ENCODE measurements at regions not wholly inside any gene's neighbourhood (a gene's known extent, or its start where the extent isn't known, plus 50 kb on each side); places are given as distances from the start of the nearest gene placed in this dataset.

DNA sequence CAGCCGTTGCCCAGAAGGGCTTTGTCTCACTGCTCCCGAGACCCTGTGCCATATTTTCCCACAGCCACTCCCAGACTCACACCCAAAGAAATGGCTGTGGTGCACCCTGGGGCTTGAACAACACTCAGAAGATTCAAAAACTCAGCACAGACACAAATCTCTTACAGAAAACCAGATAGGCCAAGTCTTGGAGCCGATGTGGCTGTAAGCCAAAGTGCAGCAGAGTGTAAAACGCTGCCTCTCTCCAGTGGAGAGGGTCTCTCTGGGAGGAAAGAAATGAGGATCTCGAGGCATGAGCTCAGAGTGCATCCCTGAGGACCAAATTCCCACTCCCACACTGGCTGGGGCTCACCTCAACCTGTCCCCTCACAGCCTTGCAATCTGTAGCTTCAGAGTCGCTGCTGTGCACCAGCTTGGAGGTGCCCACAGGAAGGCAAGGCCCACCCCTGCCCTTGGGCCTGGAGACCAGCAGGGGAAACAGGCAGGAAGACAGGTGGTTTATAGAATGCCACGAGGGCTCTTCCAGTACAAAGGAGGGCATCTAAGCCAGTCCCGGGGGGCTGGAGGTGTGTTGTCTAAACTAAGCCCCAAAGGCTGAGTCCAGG lies 171.3 kb upstream of the AJAP1 start:
- Histone ChIP-seq H2AFZ (ENCODE audit: low read depth, low read length) (no peak overlapping the region), H3K27ac (ENCODE audit: low read depth, low read length) (no peak overlapping the region), H3K4me1 (ENCODE audit: insufficient read depth, low read length) (no peaks in the 10 kb centered on the region), H3K79me2 (ENCODE audit: insufficient read depth, low read length) (no peaks in the 10 kb centered on the region), H3K4me3 (ENCODE audit: insufficient read depth, low read depth, low read length) (no peak overlapping the region), H3K9me3 (ENCODE audit: insufficient read depth, low read depth, low read length) (peaks cover 7% of the 10 kb centered on the region), H3K4me2 (ENCODE audit: low read length) (no peak overlapping the region), H4K20me1 (ENCODE audit: insufficient read depth, low read length) (no peaks in the 10 kb centered on the region), H3K27me3 (ENCODE audit: insufficient read depth, low read length) (no peaks in the 10 kb centered on the region), H3K36me3 (ENCODE audit: insufficient read depth, low read length) (no peaks in the 10 kb centered on the region), H3K9ac (ENCODE audit: low read length) (no peak overlapping the region)
- Mint-ChIP-seq H3K27ac (ENCODE audit: unreplicated experiment) (no peak overlapping the region), H3K36me3 (ENCODE audit: low read depth, unreplicated experiment) (no peaks in the 10 kb centered on the region), H3K4me3 (ENCODE audit: unreplicated experiment) (no peak overlapping the region), H3K9me3 (ENCODE audit: unreplicated experiment) (peaks cover 4% of the 10 kb centered on the region), H3K27me3 (ENCODE audit: low read depth, unreplicated experiment) (peaks cover 4% of the 10 kb centered on the region), H3K4me1 (ENCODE audit: low read depth, unreplicated experiment) (no peaks in the 10 kb centered on the region)
- FAIRE-seq (no peak), DNase-seq (ENCODE audit: low read depth) (no peak)
- TF ChIP-seq, protein P1, sequence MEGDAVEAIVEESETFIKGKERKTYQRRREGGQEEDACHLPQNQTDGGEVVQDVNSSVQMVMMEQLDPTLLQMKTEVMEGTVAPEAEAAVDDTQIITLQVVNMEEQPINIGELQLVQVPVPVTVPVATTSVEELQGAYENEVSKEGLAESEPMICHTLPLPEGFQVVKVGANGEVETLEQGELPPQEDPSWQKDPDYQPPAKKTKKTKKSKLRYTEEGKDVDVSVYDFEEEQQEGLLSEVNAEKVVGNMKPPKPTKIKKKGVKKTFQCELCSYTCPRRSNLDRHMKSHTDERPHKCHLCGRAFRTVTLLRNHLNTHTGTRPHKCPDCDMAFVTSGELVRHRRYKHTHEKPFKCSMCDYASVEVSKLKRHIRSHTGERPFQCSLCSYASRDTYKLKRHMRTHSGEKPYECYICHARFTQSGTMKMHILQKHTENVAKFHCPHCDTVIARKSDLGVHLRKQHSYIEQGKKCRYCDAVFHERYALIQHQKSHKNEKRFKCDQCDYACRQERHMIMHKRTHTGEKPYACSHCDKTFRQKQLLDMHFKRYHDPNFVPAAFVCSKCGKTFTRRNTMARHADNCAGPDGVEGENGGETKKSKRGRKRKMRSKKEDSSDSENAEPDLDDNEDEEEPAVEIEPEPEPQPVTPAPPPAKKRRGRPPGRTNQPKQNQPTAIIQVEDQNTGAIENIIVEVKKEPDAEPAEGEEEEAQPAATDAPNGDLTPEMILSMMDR (IDR thresholded peaks at IDR 0.05; ENCODE audit: insufficient read depth, low read depth, low read length): no peak
- TF ChIP-seq EZH2 (IDR thresholded peaks at IDR 0.05; ENCODE audit: insufficient read depth, low read length): no peak

DNA sequence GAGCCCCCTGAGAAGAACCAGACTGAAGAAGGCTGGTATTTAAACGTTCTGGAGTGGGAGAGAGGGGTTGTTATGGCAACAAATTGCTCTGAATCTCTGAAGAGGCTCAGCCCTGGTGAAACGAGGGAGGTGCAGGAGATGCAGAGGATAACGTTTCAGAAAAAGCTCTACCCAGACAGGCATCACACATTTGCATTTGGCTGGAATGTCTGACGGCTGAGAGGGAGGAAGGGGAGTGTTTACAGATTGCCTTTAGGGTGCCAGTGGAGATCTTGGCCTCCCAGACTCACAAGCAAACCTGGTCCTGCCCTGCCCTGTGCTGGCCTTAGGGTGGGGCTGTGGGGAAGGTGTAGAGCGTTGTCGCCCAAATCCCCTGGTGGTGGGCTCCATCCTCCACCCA lies 169.0 kb upstream of the AJAP1 start:
- no peak overlapping the region for H3K4me2 ChIP-seq (ENCODE audit: low read length)
- Mint-ChIP-seq H3K27ac (ENCODE audit: unreplicated experiment) (no peak overlapping the region), H3K9me3 (ENCODE audit: unreplicated experiment) (peaks cover 8% of the 10 kb centered on the region), H3K27me3 (ENCODE audit: low read depth, unreplicated experiment) (peaks cover 11% of the 10 kb centered on the region), H3K36me3 (ENCODE audit: low read depth, unreplicated experiment) (no peaks in the 10 kb centered on the region), H3K4me3 (ENCODE audit: unreplicated experiment) (no peak overlapping the region), H3K4me1 (ENCODE audit: low read depth, unreplicated experiment) (no peaks in the 10 kb centered on the region)
- no peak overlapping the region for H3K9ac ChIP-seq (ENCODE audit: low read length)
- H3K9me3 ChIP-seq (ENCODE audit: insufficient read depth, low read depth, low read length): peaks cover 7% of the 10 kb centered on the region
- H4K20me1 ChIP-seq (ENCODE audit: insufficient read depth, low read length): no peaks in the 10 kb centered on the region
- FAIRE-seq (no peak), DNase-seq (ENCODE audit: low read depth) (no peak)
- no peaks in the 10 kb centered on the region for H3K79me2 ChIP-seq (ENCODE audit: insufficient read depth, low read length)
- TF ChIP-seq EZH2 (IDR thresholded peaks at IDR 0.05; ENCODE audit: insufficient read depth, low read length): no peak
- TF ChIP-seq, protein P1 (IDR thresholded peaks at IDR 0.05; ENCODE audit: insufficient read depth, low read depth, low read length): no peak
- no peaks in the 10 kb centered on the region for H3K36me3 ChIP-seq (ENCODE audit: insufficient read depth, low read length)
- no peak overlapping the region for H3K27ac ChIP-seq (ENCODE audit: low read depth, low read length)
- no peak overlapping the region for H3K4me3 ChIP-seq (ENCODE audit: insufficient read depth, low read depth, low read length)
- no peak overlapping the region for H2AFZ ChIP-seq (ENCODE audit: low read depth, low read length)
- no peaks in the 10 kb centered on the region for H3K4me1 ChIP-seq (ENCODE audit: insufficient read depth, low read length)
- H3K27me3 ChIP-seq (ENCODE audit: insufficient read depth, low read length): no peaks in the 10 kb centered on the region

DNA sequence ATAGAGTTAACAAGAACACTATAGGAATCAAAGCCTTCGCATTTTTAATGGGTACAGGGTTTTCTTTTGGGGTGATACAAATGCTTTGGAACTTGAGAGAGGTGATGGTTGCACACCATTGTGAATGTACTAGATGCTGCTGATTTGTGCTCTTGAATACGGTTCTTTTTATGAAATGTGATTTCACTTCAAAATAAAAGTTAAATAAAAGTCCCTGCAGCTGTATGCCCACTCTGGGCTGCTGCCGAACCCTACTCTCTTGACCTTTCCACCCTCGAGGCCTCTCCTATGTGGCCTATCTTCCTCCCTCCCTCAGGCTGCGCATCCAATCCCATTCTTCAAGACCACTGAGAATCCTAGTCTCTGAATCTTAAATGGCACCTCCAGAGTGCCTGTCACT lies 168.5 kb upstream of the AJAP1 start:
- H3K4me1 ChIP-seq (ENCODE audit: insufficient read depth, low read length): no peaks in the 10 kb centered on the region
- no peaks in the 10 kb centered on the region for H3K36me3 ChIP-seq (ENCODE audit: insufficient read depth, low read length)
- no peak overlapping the region for H3K27ac Mint-ChIP-seq (ENCODE audit: unreplicated experiment)
- TF ChIP-seq EZH2 (IDR thresholded peaks at IDR 0.05; ENCODE audit: insufficient read depth, low read length): no peak
- TF ChIP-seq, protein P1 (IDR thresholded peaks at IDR 0.05; ENCODE audit: insufficient read depth, low read depth, low read length): no peak
- H3K4me3 ChIP-seq (ENCODE audit: insufficient read depth, low read depth, low read length): no peak overlapping the region
- no peak for FAIRE-seq
- no peak overlapping the region for H3K4me2 ChIP-seq (ENCODE audit: low read length)
- no peaks in the 10 kb centered on the region for H3K36me3 Mint-ChIP-seq (ENCODE audit: low read depth, unreplicated experiment)
- H3K9me3 ChIP-seq (ENCODE audit: insufficient read depth, low read depth, low read length): peaks cover 7% of the 10 kb centered on the region
- no peaks in the 10 kb centered on the region for H3K27me3 ChIP-seq (ENCODE audit: insufficient read depth, low read length)
- H4K20me1 ChIP-seq (ENCODE audit: insufficient read depth, low read length): no peaks in the 10 kb centered on the region
- no peaks in the 10 kb centered on the region for H3K4me1 Mint-ChIP-seq (ENCODE audit: low read depth, unreplicated experiment)
- peaks cover 8% of the 10 kb centered on the region for H3K9me3 Mint-ChIP-seq (ENCODE audit: unreplicated experiment)
- H3K79me2 ChIP-seq (ENCODE audit: insufficient read depth, low read length): no peaks in the 10 kb centered on the region
- peaks cover 11% of the 10 kb centered on the region for H3K27me3 Mint-ChIP-seq (ENCODE audit: low read depth, unreplicated experiment)
- no peak overlapping the region for H3K4me3 Mint-ChIP-seq (ENCODE audit: unreplicated experiment)
- no peak overlapping the region for H2AFZ ChIP-seq (ENCODE audit: low read depth, low read length)
- no peak overlapping the region for H3K27ac ChIP-seq (ENCODE audit: low read depth, low read length)
- no peak for DNase-seq (ENCODE audit: low read depth)
- H3K9ac ChIP-seq (ENCODE audit: low read length): no peak overlapping the region
